HG02642 (cell line): ENCODE measurements at regions not wholly inside any gene's neighbourhood (a gene's known extent, or its start where the extent isn't known, plus 50 kb on each side); places are given as distances from the start of the nearest gene placed in this dataset.

Source experiments
- ATAC-seq: cut with Tn5 transposase; IDR thresholded peaks from one replicate; pipeline ENCODE4 v1.9.1; 2021; ENCODE audit warnings: mild to moderate bottlenecking; ENCODE audit not compliant: unreplicated experiment, poor library complexity

GRCh38 chr12:92471551-92471950 is 231.2 kb upstream of the PLEKHG7 start:
- peak; percentile 50 for ATAC-seq

GRCh38 chr12:92470608-92471021 is 232.2 kb upstream of the PLEKHG7 start:
- ATAC-seq: peak; percentile 36

GRCh38 chr12:92469837-92470236 is 233.0 kb upstream of the PLEKHG7 start:
- ATAC-seq: no peak

- no peak for ATAC-seq
These were observed 234.3 kb upstream of the PLEKHG7 start for GRCh38 chr12:92468358-92469020.

GRCh38 chr12:92467886-92468285 is 234.9 kb upstream of the PLEKHG7 start:
- ATAC-seq: no peak

- peak; percentile 48 for ATAC-seq
These were observed 236.1 kb upstream of the PLEKHG7 start for GRCh38 chr12:92466391-92467305.

GRCh38 chr12:92465786-92466295 is 236.9 kb upstream of the PLEKHG7 start:
- ATAC-seq: no peak

GRCh38 chr12:92464911-92465310 is 237.9 kb upstream of the PLEKHG7 start:
- no peak for ATAC-seq

GRCh38 chr12:92463171-92463570 is 239.6 kb upstream of the PLEKHG7 start:
- ATAC-seq: no peak

- ATAC-seq: no peak
These were observed 240.3 kb upstream of the PLEKHG7 start for GRCh38 chr12:92462527-92462926.

GRCh38 chr12:92462049-92462448 is 240.7 kb upstream of the PLEKHG7 start:
- ATAC-seq: peak; percentile 62

GRCh38 chr12:92459850-92460249 is 242.9 kb upstream of the PLEKHG7 start:
- ATAC-seq: no peak

GRCh38 chr12:92458996-92459395 is 243.8 kb upstream of the PLEKHG7 start:
- ATAC-seq: no peak

GRCh38 chr12:92457458-92458180 is 245.2 kb upstream of the PLEKHG7 start:
- ATAC-seq: no peak

- no peak for ATAC-seq
These were observed 250.0 kb upstream of the PLEKHG7 start for GRCh38 chr12:92452763-92453162.

GRCh38 chr12:92446083-92446460 is 256.7 kb upstream of the PLEKHG7 start:
- peak; percentile 2 for ATAC-seq

- peak; percentile 87 for ATAC-seq
These were observed 257.3 kb upstream of the PLEKHG7 start for GRCh38 chr12:92445253-92446082.

GRCh38 chr12:92444763-92445162 is 258.0 kb upstream of the PLEKHG7 start:
- ATAC-seq: peak; percentile 31

GRCh38 chr12:92442782-92443181 is 260.0 kb upstream of the PLEKHG7 start:
- no peak for ATAC-seq

- ATAC-seq: no peak
These were observed 262.7 kb upstream of the PLEKHG7 start for GRCh38 chr12:92440072-92440471.
